ENCODE measurements at regions not wholly inside any gene's neighbourhood (a gene's known extent, or its start where the extent isn't known, plus 50 kb on each side); places are given as distances from the start of the nearest gene placed in this dataset.

DNA sequence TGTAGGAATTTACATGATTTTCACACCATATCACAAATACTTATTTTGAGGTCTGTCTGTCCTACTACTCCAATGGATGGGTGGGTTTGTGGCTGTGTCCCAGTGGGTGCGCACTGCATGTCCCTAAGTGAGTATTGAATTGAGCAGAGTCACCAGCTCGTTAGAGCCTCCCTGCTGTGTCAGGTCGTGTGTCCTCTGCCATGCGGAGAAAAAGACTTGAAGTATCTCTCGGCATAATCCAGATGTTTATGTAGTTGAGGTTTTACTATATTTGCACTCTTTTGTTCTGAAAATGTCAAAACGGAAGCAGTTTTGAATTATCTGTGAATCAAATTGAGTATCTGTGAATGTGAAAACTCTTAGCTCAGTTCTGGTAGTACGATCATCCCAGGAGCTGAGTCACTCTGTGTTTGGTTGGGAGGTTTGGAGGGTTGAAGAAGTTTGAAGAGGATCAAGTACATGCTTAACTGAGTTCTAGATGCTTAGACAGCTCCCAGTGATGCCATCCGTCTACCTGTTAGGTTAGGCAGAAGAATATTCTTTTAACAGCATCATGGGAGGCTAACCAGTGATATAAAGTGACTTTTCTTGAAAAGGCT lies 194.2 kb downstream of the TENT4A start:
- Mint-ChIP-seq H3K4me3 (no peak overlapping the region), H3K9me3 (ENCODE audit: insufficient read depth) (no peaks in the 10 kb centered on the region), H3K36me3 (ENCODE audit: low read depth) (no peaks in the 10 kb centered on the region), H3K4me1 (ENCODE audit: low read depth) (no peaks in the 10 kb centered on the region), H3K27ac (no peak overlapping the region), H3K27me3 (ENCODE audit: low read depth) (no peaks in the 10 kb centered on the region)
- DNase-seq (no peak), ATAC-seq (no peak)
- ChIA-PET CTCF (no interaction called here), POLR2A (no interaction called here)

- Mint-ChIP-seq H3K4me3 (no peak overlapping the region), H3K9me3 (ENCODE audit: insufficient read depth) (no peaks in the 10 kb centered on the region), H3K27me3 (ENCODE audit: low read depth) (no peaks in the 10 kb centered on the region), H3K27ac (no peak overlapping the region), H3K36me3 (ENCODE audit: low read depth) (no peaks in the 10 kb centered on the region), H3K4me1 (ENCODE audit: low read depth) (no peaks in the 10 kb centered on the region)
- ATAC-seq, result no peak
- no peak for DNase-seq
- ChIA-PET CTCF (no interaction called here), POLR2A (no interaction called here)
Measured at GRCh38 chr5:6909901-6910300, 196.7 kb downstream of the TENT4A start.

DNA sequence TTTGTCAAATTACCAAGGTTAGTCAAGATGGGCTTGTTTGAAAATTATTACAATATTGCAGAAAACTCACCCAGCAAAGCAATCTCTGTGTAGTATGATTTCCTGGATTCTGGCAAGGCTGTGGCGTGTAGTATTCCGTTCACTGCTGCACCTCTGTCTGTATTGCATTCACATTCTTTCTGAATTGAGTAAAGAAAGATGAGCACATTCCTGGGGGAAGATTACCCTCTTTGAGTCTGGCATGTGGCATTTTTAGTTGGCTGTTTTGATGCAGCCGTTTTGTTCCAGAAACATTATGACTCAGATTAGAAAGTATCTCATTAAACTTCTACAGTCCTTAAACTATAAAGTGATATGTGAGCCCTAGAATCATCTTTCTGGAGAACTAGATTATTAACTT lies 197.7 kb downstream of the TENT4A start:
- Mint-ChIP-seq H3K36me3 (ENCODE audit: low read depth) (no peaks in the 10 kb centered on the region), H3K27ac (no peak overlapping the region), H3K4me1 (ENCODE audit: low read depth) (no peaks in the 10 kb centered on the region), H3K27me3 (ENCODE audit: low read depth) (no peaks in the 10 kb centered on the region), H3K9me3 (ENCODE audit: insufficient read depth) (no peaks in the 10 kb centered on the region), H3K4me3 (no peak overlapping the region)
- no peak for DNase-seq
- CTCF ChIA-PET, result no interaction called here
- POLR2A ChIA-PET, result no interaction called here
- no peak for ATAC-seq

DNA sequence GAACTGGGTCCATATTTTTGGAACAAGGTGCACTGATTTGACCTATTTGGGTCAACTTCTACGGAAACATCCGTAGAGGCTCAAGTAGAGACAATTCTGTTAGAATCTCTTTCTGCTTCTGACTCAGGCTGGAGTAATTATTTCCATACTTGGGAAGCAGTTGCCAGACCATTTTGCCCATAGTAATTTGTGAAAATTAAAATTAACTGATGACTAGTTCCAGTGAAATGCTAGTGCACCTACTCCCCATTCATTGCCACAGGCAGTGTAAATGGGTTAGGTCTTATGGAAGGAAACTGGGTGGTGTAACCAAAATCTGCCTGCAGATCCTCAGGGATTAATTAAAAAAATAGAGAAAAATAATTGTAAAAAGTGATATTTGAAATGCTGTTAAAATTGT lies 201.1 kb downstream of the TENT4A start:
- CTCF ChIA-PET, result no interaction called here
- Mint-ChIP-seq H3K4me3 (no peak overlapping the region), H3K4me1 (ENCODE audit: low read depth) (no peaks in the 10 kb centered on the region), H3K9me3 (ENCODE audit: insufficient read depth) (no peaks in the 10 kb centered on the region), H3K27ac (no peak overlapping the region), H3K27me3 (ENCODE audit: low read depth) (no peaks in the 10 kb centered on the region), H3K36me3 (ENCODE audit: low read depth) (no peaks in the 10 kb centered on the region)
- POLR2A ChIA-PET, result no interaction called here
- no peak for ATAC-seq
- no peak for DNase-seq

DNA sequence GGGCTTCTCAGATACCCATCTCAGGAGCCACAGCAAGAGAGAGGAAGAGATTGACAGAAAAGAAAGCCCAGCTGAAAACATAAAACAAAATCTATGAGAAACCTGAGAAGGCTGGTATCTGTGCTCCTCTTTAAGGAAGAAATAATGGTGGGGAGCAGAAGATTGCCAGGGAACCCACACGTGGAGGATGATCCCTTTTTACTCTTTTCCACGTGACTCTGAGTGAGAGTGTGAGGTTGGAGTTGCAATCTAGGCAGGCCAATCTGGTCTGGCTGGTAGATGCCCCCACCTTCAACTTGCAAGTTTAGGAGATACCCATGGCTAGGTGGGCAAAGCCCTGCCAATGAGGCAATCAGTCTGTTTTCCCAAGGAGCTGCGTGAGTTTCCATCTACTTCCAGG lies 202.3 kb downstream of the TENT4A start:
- Mint-ChIP-seq H3K9me3 (ENCODE audit: insufficient read depth) (no peaks in the 10 kb centered on the region), H3K36me3 (ENCODE audit: low read depth) (no peaks in the 10 kb centered on the region), H3K4me1 (ENCODE audit: low read depth) (no peaks in the 10 kb centered on the region), H3K27me3 (ENCODE audit: low read depth) (no peaks in the 10 kb centered on the region), H3K4me3 (no peak overlapping the region), H3K27ac (no peak overlapping the region)
- no peak for DNase-seq
- POLR2A ChIA-PET, result no interaction called here
- ATAC-seq, result no peak
- CTCF ChIA-PET, result no interaction called here

DNA sequence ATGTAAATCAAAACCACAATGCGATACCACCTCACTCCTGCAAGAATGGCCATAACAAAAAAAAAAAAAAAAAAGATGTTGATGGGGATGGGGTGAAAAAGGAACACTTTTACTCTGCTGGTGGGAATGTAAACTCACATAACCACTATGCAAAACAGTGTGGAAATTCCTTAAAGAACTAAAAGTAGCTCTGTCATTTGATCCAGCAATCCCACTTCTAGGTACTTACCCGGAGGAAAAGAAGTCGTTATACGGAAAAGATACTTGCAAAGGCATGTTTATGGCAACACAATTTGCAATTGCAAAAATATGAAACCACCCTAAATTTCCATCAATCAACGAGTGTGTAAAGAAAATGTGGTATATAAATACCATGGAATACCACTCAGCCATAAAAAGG lies 205.0 kb downstream of the TENT4A start:
- Mint-ChIP-seq H3K27ac (no peak overlapping the region), H3K9me3 (ENCODE audit: insufficient read depth) (no peaks in the 10 kb centered on the region), H3K27me3 (ENCODE audit: low read depth) (no peaks in the 10 kb centered on the region), H3K4me1 (ENCODE audit: low read depth) (no peaks in the 10 kb centered on the region), H3K36me3 (ENCODE audit: low read depth) (no peaks in the 10 kb centered on the region), H3K4me3 (no peak overlapping the region)
- no peak for ATAC-seq
- no peak for DNase-seq
- CTCF ChIA-PET, result no interaction called here
- POLR2A ChIA-PET, result no interaction called here

- Mint-ChIP-seq H3K4me1 (ENCODE audit: low read depth) (no peaks in the 10 kb centered on the region), H3K27ac (no peak overlapping the region), H3K9me3 (ENCODE audit: insufficient read depth) (no peaks in the 10 kb centered on the region), H3K36me3 (ENCODE audit: low read depth) (no peaks in the 10 kb centered on the region), H3K4me3 (no peak overlapping the region), H3K27me3 (ENCODE audit: low read depth) (no peaks in the 10 kb centered on the region)
- DNase-seq (no peak), ATAC-seq (no peak)
- ChIA-PET CTCF (no interaction called here), POLR2A (no interaction called here)
Measured at GRCh38 chr5:6920628-6921256, 207.5 kb downstream of the TENT4A start.

DNA sequence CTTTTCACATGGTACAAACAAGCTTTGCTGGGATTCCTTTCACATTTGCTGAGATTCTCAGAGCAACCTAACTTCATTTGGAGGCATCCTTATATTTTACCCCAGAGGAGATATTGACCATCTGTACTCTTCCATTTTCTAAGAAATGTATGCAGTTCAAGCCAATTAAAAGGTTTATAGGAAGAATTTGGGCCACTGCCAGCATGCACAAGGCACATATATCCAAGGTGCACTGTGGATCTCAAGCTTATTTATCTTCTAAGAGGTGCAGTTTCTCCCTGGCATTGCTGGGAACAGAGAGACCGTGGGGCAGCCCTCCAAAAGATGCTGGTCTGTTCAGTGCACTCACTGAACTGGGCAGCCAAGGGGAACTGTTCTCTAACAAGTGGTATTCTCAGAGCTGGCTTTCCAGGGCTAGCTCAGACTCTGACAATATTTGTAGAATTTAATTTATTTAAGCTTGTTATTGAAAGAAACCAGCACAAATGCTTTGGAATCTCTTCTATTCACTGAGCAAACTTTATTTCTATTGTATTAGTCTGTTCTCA lies 213.3 kb downstream of the TENT4A start:
- ATAC-seq, result no peak
- CTCF ChIA-PET, result no interaction called here

DNA sequence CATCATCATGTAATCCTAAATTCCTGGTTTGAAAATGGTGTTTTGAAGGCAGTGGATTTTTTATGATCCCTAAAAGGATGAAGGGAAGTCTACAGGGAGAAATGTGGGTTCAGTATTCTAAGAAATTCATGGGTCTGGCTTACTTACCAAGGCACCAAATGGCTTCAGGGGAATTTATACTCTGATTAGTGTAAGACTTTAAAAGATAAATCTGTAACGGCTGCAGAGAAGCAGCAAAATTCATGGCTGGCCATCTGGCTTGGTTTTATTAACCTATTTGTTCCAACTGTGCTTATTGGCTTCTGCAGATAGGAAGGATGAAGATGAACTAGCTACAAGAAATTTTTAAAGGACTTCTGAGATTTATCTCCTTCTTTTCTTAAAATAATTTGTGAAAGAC lies 222.8 kb downstream of the TENT4A start:
- H3K27ac Mint-ChIP-seq, result no peak overlapping the region
- ChIA-PET CTCF (no interaction called here), POLR2A (no interaction called here)
- H3K27me3 Mint-ChIP-seq (ENCODE audit: low read depth), result peaks cover 10% of the 10 kb centered on the region
- H3K4me3 Mint-ChIP-seq, result no peak overlapping the region
- H3K9me3 Mint-ChIP-seq (ENCODE audit: insufficient read depth), result no peaks in the 10 kb centered on the region
- ATAC-seq, result no peak
- H3K4me1 Mint-ChIP-seq (ENCODE audit: low read depth), result no peaks in the 10 kb centered on the region
- no peaks in the 10 kb centered on the region for H3K36me3 Mint-ChIP-seq (ENCODE audit: low read depth)
- no peak for DNase-seq

More for the DNA sequence above, 213.3 kb downstream of the TENT4A start:
- DNase-seq, result no peak
- POLR2A ChIA-PET, result no interaction called here
- Mint-ChIP-seq H3K36me3 (ENCODE audit: low read depth) (no peaks in the 10 kb centered on the region), H3K4me1 (ENCODE audit: low read depth) (no peaks in the 10 kb centered on the region), H3K27me3 (ENCODE audit: low read depth) (no peaks in the 10 kb centered on the region), H3K9me3 (ENCODE audit: insufficient read depth) (no peaks in the 10 kb centered on the region), H3K27ac (no peak overlapping the region), H3K4me3 (no peak overlapping the region)

DNA sequence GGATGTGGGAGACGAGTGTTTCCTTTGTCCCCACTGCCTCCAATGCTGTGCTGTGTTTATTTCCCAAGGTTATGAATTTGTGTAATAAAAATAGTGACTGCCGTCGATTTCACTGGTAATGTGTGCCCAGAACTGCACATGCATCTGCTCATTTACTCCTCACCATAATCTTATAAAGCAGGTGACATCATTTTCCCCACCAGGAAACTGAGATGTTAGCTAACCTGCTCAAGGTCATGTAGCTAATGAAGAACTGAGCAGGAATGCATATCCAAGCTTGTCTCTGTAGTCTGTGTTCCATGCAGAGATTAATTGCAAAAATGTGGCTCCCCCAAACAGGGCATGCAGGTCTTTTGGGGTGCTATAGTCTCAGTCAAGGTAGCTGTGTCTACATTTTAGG lies 224.4 kb downstream of the TENT4A start:
- ATAC-seq (no peak), DNase-seq (no peak)
- CTCF ChIA-PET, result no interaction called here
- H3K27ac Mint-ChIP-seq, result no peak overlapping the region
- H3K4me1 Mint-ChIP-seq (ENCODE audit: low read depth), result no peaks in the 10 kb centered on the region
- H3K9me3 Mint-ChIP-seq (ENCODE audit: insufficient read depth), result no peaks in the 10 kb centered on the region
- POLR2A ChIA-PET, result no interaction called here
- H3K27me3 Mint-ChIP-seq (ENCODE audit: low read depth), result peaks cover 6% of the 10 kb centered on the region
- no peaks in the 10 kb centered on the region for H3K36me3 Mint-ChIP-seq (ENCODE audit: low read depth)
- H3K4me3 Mint-ChIP-seq, result no peak overlapping the region

- Mint-ChIP-seq H3K4me1 (ENCODE audit: low read depth) (no peaks in the 10 kb centered on the region), H3K27me3 (ENCODE audit: low read depth) (no peaks in the 10 kb centered on the region), H3K36me3 (ENCODE audit: low read depth) (no peaks in the 10 kb centered on the region), H3K27ac (no peak overlapping the region), H3K9me3 (ENCODE audit: insufficient read depth) (no peaks in the 10 kb centered on the region), H3K4me3 (no peak overlapping the region)
- ChIA-PET CTCF (no interaction called here), POLR2A (no interaction called here)
- no peak for DNase-seq
- ATAC-seq, result no peak
Measured at GRCh38 chr5:6941631-6942030, 228.4 kb downstream of the TENT4A start.

- POLR2A ChIA-PET, result no interaction called here
- no peak overlapping the region for H3K4me3 Mint-ChIP-seq
- H3K27ac Mint-ChIP-seq, result no peak overlapping the region
Measured at GRCh38 chr5:6943197-6944112, 230.2 kb downstream of the TENT4A start.

More at GRCh38 chr5:6943197-6944112, 230.2 kb downstream of the TENT4A start:
- Mint-ChIP-seq H3K4me1 (ENCODE audit: low read depth) (no peaks in the 10 kb centered on the region), H3K36me3 (ENCODE audit: low read depth) (no peaks in the 10 kb centered on the region), H3K9me3 (ENCODE audit: insufficient read depth) (no peaks in the 10 kb centered on the region), H3K27me3 (ENCODE audit: low read depth) (no peaks in the 10 kb centered on the region)
- DNase-seq, result no peak
- CTCF ChIA-PET, result no interaction called here
- no peak for ATAC-seq
